Fibroblast of pulmonary artery (primary cell): ENCODE measurements at regions not wholly inside any gene's neighbourhood (a gene's known extent, or its start where the extent isn't known, plus 50 kb on each side); places are given as distances from the start of the nearest gene placed in this dataset.

ENCODE experiments used
- DNase-seq: peaks from one replicate; pipeline ENCODE4 v3.0.0-alpha.2; 2010; ENCODE audit warnings: low read depth
- H3K4me3 ChIP-seq: replicated peaks from 2 replicates; pipeline ENCODE4 v1.5.1; 2011; ENCODE audit warnings: low read depth, mild to moderate bottlenecking, control low read depth, low read length, moderate library complexity
- TF ChIP-seq, protein P1 (sequence below): IDR thresholded peaks from 2 replicates; pipeline ENCODE4 v1.5.1; 2011; ENCODE audit warnings: mild to moderate bottlenecking, control low read depth, low read length, inconsistent platforms; ENCODE audit errors: missing control alignments

DNA sequence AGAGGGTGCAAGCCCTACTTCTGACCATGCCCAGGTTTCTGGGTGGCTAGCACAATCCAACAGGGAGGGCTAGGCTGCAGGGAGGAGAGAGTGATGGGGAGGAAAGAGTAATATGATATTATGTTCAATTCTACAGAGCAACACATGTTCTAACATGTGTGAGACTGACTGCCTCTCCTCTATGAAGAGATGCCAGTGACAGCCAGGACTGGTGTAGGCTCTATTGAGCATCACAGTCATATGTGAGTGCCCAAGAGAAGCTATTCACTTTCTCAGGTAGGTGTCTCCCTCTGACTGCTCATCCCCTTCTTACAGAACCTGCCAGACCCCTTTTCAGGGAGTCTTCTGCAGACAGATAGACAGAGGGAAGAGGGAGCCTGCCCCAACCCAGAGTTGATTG is 446.1 kb downstream of the SIPA1L2 start:
- TF ChIP-seq, protein P1, sequence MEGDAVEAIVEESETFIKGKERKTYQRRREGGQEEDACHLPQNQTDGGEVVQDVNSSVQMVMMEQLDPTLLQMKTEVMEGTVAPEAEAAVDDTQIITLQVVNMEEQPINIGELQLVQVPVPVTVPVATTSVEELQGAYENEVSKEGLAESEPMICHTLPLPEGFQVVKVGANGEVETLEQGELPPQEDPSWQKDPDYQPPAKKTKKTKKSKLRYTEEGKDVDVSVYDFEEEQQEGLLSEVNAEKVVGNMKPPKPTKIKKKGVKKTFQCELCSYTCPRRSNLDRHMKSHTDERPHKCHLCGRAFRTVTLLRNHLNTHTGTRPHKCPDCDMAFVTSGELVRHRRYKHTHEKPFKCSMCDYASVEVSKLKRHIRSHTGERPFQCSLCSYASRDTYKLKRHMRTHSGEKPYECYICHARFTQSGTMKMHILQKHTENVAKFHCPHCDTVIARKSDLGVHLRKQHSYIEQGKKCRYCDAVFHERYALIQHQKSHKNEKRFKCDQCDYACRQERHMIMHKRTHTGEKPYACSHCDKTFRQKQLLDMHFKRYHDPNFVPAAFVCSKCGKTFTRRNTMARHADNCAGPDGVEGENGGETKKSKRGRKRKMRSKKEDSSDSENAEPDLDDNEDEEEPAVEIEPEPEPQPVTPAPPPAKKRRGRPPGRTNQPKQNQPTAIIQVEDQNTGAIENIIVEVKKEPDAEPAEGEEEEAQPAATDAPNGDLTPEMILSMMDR, result no peak
- no peak for DNase-seq
- H3K4me3 ChIP-seq, result no peak overlapping the region

DNA sequence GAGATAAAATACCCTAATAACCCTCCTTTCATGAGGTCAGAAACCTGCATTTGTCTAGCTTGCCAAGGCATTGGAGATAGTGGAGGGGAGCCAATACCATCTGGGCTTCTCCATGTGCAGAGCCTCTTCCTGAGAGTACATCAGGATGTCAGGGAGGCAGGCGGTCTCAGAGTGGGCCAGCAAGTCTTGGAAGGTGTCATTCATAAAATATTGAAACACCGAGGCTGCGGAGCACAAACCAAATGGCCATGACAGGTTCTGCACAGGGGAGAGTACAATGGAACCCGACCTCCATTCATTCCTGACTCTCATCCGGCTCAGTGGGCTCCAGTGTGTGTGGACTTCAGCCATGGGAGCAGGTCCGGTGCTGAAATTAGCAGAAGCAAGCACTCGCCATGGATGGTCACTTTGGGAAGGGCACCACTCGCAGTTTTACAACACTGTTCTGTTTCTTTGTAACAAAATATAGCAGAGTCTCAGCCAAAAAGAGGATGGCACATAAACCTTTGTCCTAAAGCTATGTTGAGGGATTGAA is 446.6 kb downstream of the SIPA1L2 start:
- TF ChIP-seq, protein P1, result no peak
- no peak for DNase-seq

GRCh38 chr1:232182236-232182635 is 447.7 kb downstream of the SIPA1L2 start:
- DNase-seq, result no peak
- H3K4me3 ChIP-seq, result no peak overlapping the region
- TF ChIP-seq, protein P1, result no peak

More for the DNA sequence above, 446.6 kb downstream of the SIPA1L2 start:
- no peak overlapping the region for H3K4me3 ChIP-seq

DNA sequence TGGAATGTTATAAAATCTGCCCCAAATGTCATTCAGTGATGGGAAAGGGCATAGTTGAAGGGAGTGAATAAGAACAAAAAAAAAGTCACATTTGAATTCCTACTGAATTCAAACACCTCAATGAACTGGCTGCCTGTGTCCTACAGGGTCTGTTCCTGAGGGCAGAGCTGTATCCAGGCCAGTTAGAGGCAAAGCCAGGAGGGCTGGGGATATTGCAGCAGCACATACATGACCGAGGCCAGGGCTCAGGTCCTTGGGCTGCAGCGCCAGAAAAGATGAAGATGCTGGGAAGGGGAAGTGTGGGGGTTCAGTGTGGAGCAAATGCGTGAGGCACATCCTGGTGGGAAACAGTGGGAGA is 449.2 kb downstream of the SIPA1L2 start:
- TF ChIP-seq, protein P1, result no peak
- H3K4me3 ChIP-seq, result no peak overlapping the region
- DNase-seq, result no peak

DNA sequence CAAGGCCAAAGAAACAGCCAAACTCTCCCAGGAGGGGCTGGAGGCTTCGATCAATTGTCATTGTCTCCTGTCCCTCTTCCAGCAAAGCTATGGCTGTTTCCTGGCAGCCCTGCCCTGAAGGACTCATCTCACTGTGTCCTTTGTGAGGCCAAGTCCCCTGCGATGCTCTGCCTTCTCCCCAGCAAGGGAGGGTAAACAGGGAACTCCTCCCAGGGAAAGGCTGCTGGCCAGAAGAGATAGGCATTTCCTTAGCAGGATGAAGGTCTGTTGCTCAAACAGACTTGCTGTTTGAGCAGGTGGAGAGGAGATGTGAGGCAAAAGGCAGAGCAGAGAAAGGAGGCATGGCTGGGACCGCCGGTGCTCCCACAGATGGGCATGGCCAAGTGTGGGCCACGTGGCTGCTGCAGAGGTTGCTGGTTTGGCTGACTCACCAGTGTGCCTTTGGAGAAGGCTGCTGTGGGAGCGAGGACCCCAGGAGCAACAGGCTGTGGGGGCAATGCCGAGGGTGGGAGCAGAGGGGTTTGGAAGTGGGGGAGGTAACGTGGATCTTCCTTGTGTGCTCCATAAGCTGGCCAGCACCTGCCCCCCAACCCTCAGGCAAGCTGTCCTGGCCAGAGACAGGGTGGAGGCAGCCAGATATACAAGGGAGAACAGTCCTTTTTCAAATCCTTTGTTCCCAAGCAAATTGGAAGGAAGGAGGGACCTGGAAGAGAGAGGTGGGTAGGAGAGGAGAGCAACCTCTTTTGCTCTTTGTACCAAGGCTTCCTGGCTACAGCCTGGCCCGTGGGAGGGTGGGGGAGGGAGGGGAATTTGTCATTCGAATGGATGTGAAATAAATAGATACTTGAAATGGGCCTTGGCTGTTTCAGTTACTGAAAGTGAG is 449.8 kb downstream of the SIPA1L2 start:
- DNase-seq, result no peak
- H3K4me3 ChIP-seq, result no peak overlapping the region
- TF ChIP-seq, protein P1, result no peak

- no peak overlapping the region for H3K4me3 ChIP-seq
- TF ChIP-seq, protein P1, result no peak
- DNase-seq, result no peak
Observed at GRCh38 chr1:232178191-232178590, 451.7 kb downstream of the SIPA1L2 start.
